NCI-H2107 treated with DMSO at 0.1 percent for 48 hours (cell line): ENCODE measurements at regions not wholly inside any gene's neighbourhood (a gene's known extent, or its start where the extent isn't known, plus 50 kb on each side); places are given as distances from the start of the nearest gene placed in this dataset.
"Not testable (repeated sequence)": the region's sequence is repeated elsewhere in the genome, so short reads cannot be mapped to it uniquely, and the experiment has no call there.

Experiments used
- DNase-seq: peaks from one replicate; lab custom pipeline; 2025; ENCODE audit not compliant: unreplicated experiment; lab: John Stamatoyannopoulos, UW

GRCh38 chr18:1039421-1039820 is 134.8 kb downstream of the ADCYAP1 start:
- no peak for DNase-seq

GRCh38 chr18:1043039-1043438 is 138.4 kb downstream of the ADCYAP1 start:
- DNase-seq, result not testable (repeated sequence)

- DNase-seq, result no peak
These were observed 141.0 kb downstream of the ADCYAP1 start for GRCh38 chr18:1045658-1046057.

- DNase-seq, result no peak
These were observed 142.7 kb downstream of the ADCYAP1 start for GRCh38 chr18:1047406-1047805.

GRCh38 chr18:1048032-1048431 is 143.4 kb downstream of the ADCYAP1 start:
- DNase-seq, result no peak

GRCh38 chr18:1049173-1049572 is 144.5 kb downstream of the ADCYAP1 start:
- DNase-seq, result no peak

GRCh38 chr18:1050012-1050657 is 145.5 kb downstream of the ADCYAP1 start:
- DNase-seq, result no peak

- no peak for DNase-seq
These were observed 147.6 kb downstream of the ADCYAP1 start for GRCh38 chr18:1052301-1052700.

- DNase-seq, result no peak
These were observed 149.0 kb downstream of the ADCYAP1 start for GRCh38 chr18:1053331-1054315.

- no peak for DNase-seq
These were observed 151.7 kb downstream of the ADCYAP1 start for GRCh38 chr18:1056404-1056803.

GRCh38 chr18:1057367-1057766 is 152.7 kb downstream of the ADCYAP1 start:
- no peak for DNase-seq

- DNase-seq, result no peak
These were observed 157.9 kb downstream of the ADCYAP1 start for GRCh38 chr18:1062588-1062987.

- DNase-seq, result no peak
These were observed 170.7 kb downstream of the ADCYAP1 start for GRCh38 chr18:1075322-1075721.

GRCh38 chr18:1075876-1076275 is 171.2 kb downstream of the ADCYAP1 start:
- DNase-seq, result no peak

GRCh38 chr18:1078301-1078700 is 173.6 kb downstream of the ADCYAP1 start:
- no peak for DNase-seq

- not testable (repeated sequence) for DNase-seq
These were observed 179.0 kb downstream of the ADCYAP1 start for GRCh38 chr18:1083675-1084074.

GRCh38 chr18:1090758-1091157 is 186.1 kb downstream of the ADCYAP1 start:
- DNase-seq, result no peak

GRCh38 chr18:1092228-1092627 is 187.6 kb downstream of the ADCYAP1 start:
- no peak for DNase-seq

- DNase-seq, result no peak
These were observed 189.7 kb downstream of the ADCYAP1 start for GRCh38 chr18:1094409-1094808.

GRCh38 chr18:1097991-1098735 is 193.5 kb downstream of the ADCYAP1 start:
- not testable (repeated sequence) for DNase-seq

GRCh38 chr18:1102848-1103247 is 198.2 kb downstream of the ADCYAP1 start:
- no peak for DNase-seq
